C4-2B (cell line): ENCODE measurements at regions not wholly inside any gene's neighbourhood (a gene's known extent, or its start where the extent isn't known, plus 50 kb on each side); places are given as distances from the start of the nearest gene placed in this dataset.

Experiments
- ZFX ChIP-seq: fragments of 450-650 bp; IDR thresholded peaks from 2 replicates; pipeline ENCODE4 v1.6.1; 2017
- TF ChIP-seq, protein P1 (sequence below): fragments of 450-650 bp; conservative IDR thresholded peaks from 2 replicates; pipeline ENCODE4 v1.5.1; 2017; ENCODE audit warnings: mild to moderate bottlenecking

DNA sequence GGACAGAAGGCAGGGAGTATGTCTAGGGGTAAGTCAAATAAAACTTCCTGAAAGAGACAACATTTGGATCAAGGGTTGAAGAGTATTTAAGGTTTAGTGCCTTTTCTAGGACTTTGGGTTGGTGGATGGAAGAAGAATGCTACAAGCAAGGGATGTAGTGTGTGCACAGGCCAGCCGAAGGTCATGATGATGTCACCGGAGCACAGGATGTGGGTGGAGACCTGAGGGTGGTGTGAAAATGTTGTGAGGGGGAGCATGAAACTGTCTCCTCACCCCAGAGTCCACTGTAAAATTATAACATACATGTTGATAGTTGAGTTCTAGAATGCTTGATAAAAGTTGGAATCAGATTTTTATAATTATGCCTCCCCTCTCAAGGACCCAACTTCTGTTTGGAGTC, 553.3 kb upstream of the SGCD start:
- TF ChIP-seq ZFX: no peak
- TF ChIP-seq, protein P1, sequence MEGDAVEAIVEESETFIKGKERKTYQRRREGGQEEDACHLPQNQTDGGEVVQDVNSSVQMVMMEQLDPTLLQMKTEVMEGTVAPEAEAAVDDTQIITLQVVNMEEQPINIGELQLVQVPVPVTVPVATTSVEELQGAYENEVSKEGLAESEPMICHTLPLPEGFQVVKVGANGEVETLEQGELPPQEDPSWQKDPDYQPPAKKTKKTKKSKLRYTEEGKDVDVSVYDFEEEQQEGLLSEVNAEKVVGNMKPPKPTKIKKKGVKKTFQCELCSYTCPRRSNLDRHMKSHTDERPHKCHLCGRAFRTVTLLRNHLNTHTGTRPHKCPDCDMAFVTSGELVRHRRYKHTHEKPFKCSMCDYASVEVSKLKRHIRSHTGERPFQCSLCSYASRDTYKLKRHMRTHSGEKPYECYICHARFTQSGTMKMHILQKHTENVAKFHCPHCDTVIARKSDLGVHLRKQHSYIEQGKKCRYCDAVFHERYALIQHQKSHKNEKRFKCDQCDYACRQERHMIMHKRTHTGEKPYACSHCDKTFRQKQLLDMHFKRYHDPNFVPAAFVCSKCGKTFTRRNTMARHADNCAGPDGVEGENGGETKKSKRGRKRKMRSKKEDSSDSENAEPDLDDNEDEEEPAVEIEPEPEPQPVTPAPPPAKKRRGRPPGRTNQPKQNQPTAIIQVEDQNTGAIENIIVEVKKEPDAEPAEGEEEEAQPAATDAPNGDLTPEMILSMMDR: no peak
